Neural cell (in vitro differentiated cells): ENCODE measurements at regions not wholly inside any gene's neighbourhood (a gene's known extent, or its start where the extent isn't known, plus 50 kb on each side); places are given as distances from the start of the nearest gene placed in this dataset.

Source experiments
- H2AFZ ChIP-seq: fragments of 200-600, 300-800 bp; sonication (generic), shearing (Covaris generic); 2 replicates; pipeline ENCODE4 v1.6.0; 2014; ENCODE audit warnings: low read depth, mild to moderate bottlenecking, antibody characterized with exemption, low read length, moderate library complexity
- H3F3A ChIP-seq: fragments of 200-600 bp; shearing (Covaris generic); 2 replicates; pipeline ENCODE4 v1.6.1; 2016; ENCODE audit warnings: mild to moderate bottlenecking, moderate library complexity, mixed read lengths, antibody characterized with exemption, low read length; ENCODE audit not compliant: insufficient read depth, poor library complexity, severe bottlenecking
- H3K27ac ChIP-seq: fragments of 200-600, 300-800 bp; sonication (generic), shearing (Covaris generic); 2 replicates; pipeline ENCODE4 v1.5.1; 2014; ENCODE audit warnings: mild to moderate bottlenecking, low read length, moderate library complexity
- H3K27me3 ChIP-seq: fragments of 300-800, 200-600 bp; sonication (generic), shearing (Covaris generic); 2 replicates; pipeline ENCODE4 v1.6.0; 2014; ENCODE audit warnings: mild to moderate bottlenecking, low read depth, low read length, moderate library complexity; ENCODE audit not compliant: insufficient read depth
- H3K36me3 ChIP-seq: fragments of 300-800, 200-600 bp; sonication (generic), shearing (Covaris generic); 2 replicates; pipeline ENCODE4 v1.5.1; 2014; ENCODE audit warnings: mild to moderate bottlenecking, antibody characterized with exemption, low read length, moderate library complexity; ENCODE audit not compliant: insufficient read depth
- H3K4me2 ChIP-seq: fragments of 300-800, 200-600 bp; sonication (generic), shearing (Covaris generic); 2 replicates; pipeline ENCODE4 v1.6.0; 2014; ENCODE audit warnings: mild to moderate bottlenecking, low read length
- H3K4me3 ChIP-seq: fragments of 300-800, 200-600 bp; sonication (generic), shearing (Covaris generic); 2 replicates; pipeline ENCODE4 v1.5.1; 2014; ENCODE audit warnings: mild to moderate bottlenecking, low read length, moderate library complexity
- H3K79me2 ChIP-seq: fragments of 200-600 bp; shearing (Covaris generic); replicated peaks from 2 replicates; pipeline ENCODE4 v1.6.0; 2014; ENCODE audit warnings: mild to moderate bottlenecking, low read length, moderate library complexity; ENCODE audit not compliant: insufficient read depth
- H3K9ac ChIP-seq: fragments of 300-800, 200-600 bp; sonication (generic), shearing (Covaris generic); 2 replicates; pipeline ENCODE4 v1.6.1; 2016; ENCODE audit warnings: mild to moderate bottlenecking, low read length, mixed read lengths
- H3K9me2 ChIP-seq: fragments of 200-600 bp; shearing (Covaris generic); 2 replicates; pipeline ENCODE4 v1.6.1; 2016; ENCODE audit warnings: mild to moderate bottlenecking, low read length, mixed read lengths; ENCODE audit not compliant: insufficient read depth
- H3K9me3 ChIP-seq: fragments of 200-600, 300-800 bp; sonication (generic), shearing (Covaris generic); 2 replicates; pipeline ENCODE4 v1.6.1; 2016; ENCODE audit warnings: mild to moderate bottlenecking, mixed run types, low read length, moderate library complexity, mixed read lengths
- H4K20me1 ChIP-seq: fragments of 200-600 bp; shearing (Covaris generic); 2 replicates; pipeline ENCODE4 v1.6.1; 2016; ENCODE audit warnings: mild to moderate bottlenecking, mixed run types; ENCODE audit not compliant: insufficient read depth
- CTCF ChIP-seq: fragments of 450-650 bp; IDR thresholded peaks from 2 replicates; pipeline ENCODE4 v1.5.1; 2014; ENCODE audit warnings: antibody characterized with exemption, mild to moderate bottlenecking, moderate library complexity; ENCODE audit not compliant: poor library complexity, severe bottlenecking
- EP300 ChIP-seq: fragments of 450-650 bp; conservative IDR thresholded peaks from 2 replicates; pipeline ENCODE4 v1.6.1; 2014; ENCODE audit warnings: antibody characterized with exemption, mild to moderate bottlenecking, moderate library complexity; ENCODE audit not compliant: poor library complexity, severe bottlenecking
- EZH2 ChIP-seq: fragments of 200-600, 300-800 bp; shearing (Covaris generic), sonication (generic); IDR thresholded peaks from 2 replicates; pipeline ENCODE4 v1.6.1; 2014; ENCODE audit warnings: antibody characterized with exemption, low read length, borderline replicate concordance, mild to moderate bottlenecking; ENCODE audit not compliant: insufficient read depth, poor library complexity, severe bottlenecking
- MXI1 ChIP-seq: fragments of 450-650 bp; conservative IDR thresholded peaks from 2 replicates; pipeline ENCODE4 v1.6.1; 2014; ENCODE audit warnings: antibody characterized with exemption, mild to moderate bottlenecking; ENCODE audit not compliant: poor library complexity, severe bottlenecking
- POLR2AphosphoS5 ChIP-seq: IDR thresholded peaks from 2 replicates; pipeline ENCODE4 v1.6.1; 2012
- RAD21 ChIP-seq: fragments of 450-650 bp; conservative IDR thresholded peaks from 2 replicates; pipeline ENCODE4 v1.6.1; 2014; ENCODE audit warnings: antibody characterized with exemption, mild to moderate bottlenecking, moderate library complexity
- REST ChIP-seq: IDR thresholded peaks from 2 replicates; pipeline ENCODE4 v1.6.1; 2012; ENCODE audit warnings: borderline replicate concordance
- SMC3 ChIP-seq: fragments of 450-650 bp; conservative IDR thresholded peaks from 2 replicates; pipeline ENCODE4 v1.6.1; 2014; ENCODE audit warnings: antibody characterized with exemption, mild to moderate bottlenecking, moderate library complexity; ENCODE audit not compliant: poor library complexity
- TAF1 ChIP-seq: IDR thresholded peaks from 2 replicates; pipeline ENCODE4 v1.6.1; 2012; ENCODE audit warnings: low read depth

GRCh38 chr18:43547456-43547855, 270.2 kb upstream of the SYT4 start:
- Histone ChIP-seq H3K27me3 (no peaks in the 10 kb centered on the region), H3K9me2 (no peaks in the 10 kb centered on the region), H3K27ac (no peak overlapping the region), H3K9me3 (no peaks in the 10 kb centered on the region), H4K20me1 (no peaks in the 10 kb centered on the region), H3K4me2 (no peak overlapping the region), H3K4me3 (no peak overlapping the region), H2AFZ (no peak overlapping the region), H3F3A (no peaks in the 10 kb centered on the region), H3K9ac (no peak overlapping the region), H3K79me2 (no peaks in the 10 kb centered on the region), H3K36me3 (no peaks in the 10 kb centered on the region)
- TF ChIP-seq TAF1 = no peak
- TF ChIP-seq POLR2AphosphoS5 = no peak
- TF ChIP-seq EZH2 = no peak
- TF ChIP-seq SMC3 = no peak
- TF ChIP-seq RAD21 = no peak
- no peak for TF ChIP-seq CTCF

GRCh38 chr18:43559507-43559906, 282.2 kb upstream of the SYT4 start:
- no peak for TF ChIP-seq CTCF
- no peak for TF ChIP-seq POLR2AphosphoS5
- no peak for TF ChIP-seq EZH2
- TF ChIP-seq MXI1 = no peak
- no peak for TF ChIP-seq RAD21
- TF ChIP-seq EP300 = no peak
- TF ChIP-seq REST = no peak
- no peak for TF ChIP-seq SMC3
- TF ChIP-seq TAF1 = no peak
- Histone ChIP-seq H3K27me3 (no peaks in the 10 kb centered on the region), H3K4me3 (no peak overlapping the region), H3K9me2 (no peaks in the 10 kb centered on the region), H3K27ac (no peak overlapping the region), H2AFZ (no peak overlapping the region), H3K79me2 (no peaks in the 10 kb centered on the region), H3F3A (no peaks in the 10 kb centered on the region), H3K9ac (no peak overlapping the region), H3K36me3 (no peaks in the 10 kb centered on the region), H4K20me1 (no peaks in the 10 kb centered on the region), H3K4me2 (no peak overlapping the region), H3K9me3 (no peaks in the 10 kb centered on the region)
